Esophagus muscularis mucosa (tissue), 3 donors: ENCODE measurements at regions not wholly inside any gene's neighbourhood (a gene's known extent, or its start where the extent isn't known, plus 50 kb on each side); places are given as distances from the start of the nearest gene placed in this dataset.

Source experiments
- CTCF ChIP-seq, 3 experiments: fragments of 200-600 bp in 2 of 3; fragments of 450-650 bp in 1 of 3; sonication (generic) in 2 of 3; IDR thresholded peaks; one replicate each; pipeline ENCODE4 v1.5.1; 2017 to 2019; ENCODE audit warnings: antibody characterized with exemption in 3 of 3, mild to moderate bottlenecking in 2 of 3, moderate library complexity in 1 of 3
- POLR2A ChIP-seq: fragments of 450-650 bp; IDR thresholded peaks from one replicate; pipeline ENCODE4 v1.6.1; 2017; ENCODE audit warnings: antibody characterized with exemption, moderate library complexity, mild to moderate bottlenecking, low read depth

GRCh38 chr2:94956797-94957391 lies 68.6 kb upstream of the MAL start:
- peak; percentile 56 to 91 (median 70) for TF ChIP-seq CTCF (IDR thresholded peaks at IDR 0.05)
- TF ChIP-seq POLR2A: no peak
